ENCODE measurements at regions not wholly inside any gene's neighbourhood (a gene's known extent, or its start where the extent isn't known, plus 50 kb on each side); places are given as distances from the start of the nearest gene placed in this dataset.

- peaks cover 3% of the 10 kb centered on the region for H3K4me1 ChIP-seq
- H2AFZ ChIP-seq: no peak overlapping the region
- H3K79me2 ChIP-seq: no peaks in the 10 kb centered on the region
- TF ChIP-seq CTCF (IDR thresholded peaks at IDR 0.05): no peak
- no peaks in the 10 kb centered on the region for H3K36me3 ChIP-seq (ENCODE audit: control insufficient read depth, insufficient read depth, low read length)
- H3K27me3 ChIP-seq (ENCODE audit: control insufficient read depth, insufficient read depth, low read length): no peaks in the 10 kb centered on the region
- no peak overlapping the region for H3K4me2 ChIP-seq (ENCODE audit: low read length)
- H3K4me3 ChIP-seq (ENCODE audit: low read depth, low read length): no peak overlapping the region
- H3K27ac ChIP-seq: no peak overlapping the region
- no peak overlapping the region for H3K9ac ChIP-seq
- H3K9me3 ChIP-seq (ENCODE audit: control insufficient read depth, low read length): no peaks in the 10 kb centered on the region
These were observed 168.1 kb downstream of the FGF1 start for GRCh38 chr5:142517840-142518239.

GRCh38 chr5:142516732-142517131 lies 169.2 kb downstream of the FGF1 start:
- peaks cover 3% of the 10 kb centered on the region for H3K4me1 ChIP-seq
- H3K27me3 ChIP-seq (ENCODE audit: control insufficient read depth, insufficient read depth, low read length): no peaks in the 10 kb centered on the region
- H3K79me2 ChIP-seq: no peaks in the 10 kb centered on the region
- H3K4me2 ChIP-seq (ENCODE audit: low read length): no peak overlapping the region
- H3K9ac ChIP-seq: no peak overlapping the region
- no peaks in the 10 kb centered on the region for H3K36me3 ChIP-seq (ENCODE audit: control insufficient read depth, insufficient read depth, low read length)
- H3K4me3 ChIP-seq (ENCODE audit: low read depth, low read length): no peak overlapping the region
- H3K9me3 ChIP-seq (ENCODE audit: control insufficient read depth, low read length): no peaks in the 10 kb centered on the region
- TF ChIP-seq CTCF (IDR thresholded peaks at IDR 0.05): no peak
- no peak overlapping the region for H2AFZ ChIP-seq
- no peak overlapping the region for H3K27ac ChIP-seq

- no peaks in the 10 kb centered on the region for H3K36me3 ChIP-seq (ENCODE audit: control insufficient read depth, insufficient read depth, low read length)
- no peaks in the 10 kb centered on the region for H3K4me1 ChIP-seq
- no peak for TF ChIP-seq CTCF (IDR thresholded peaks at IDR 0.05)
- H3K4me2 ChIP-seq (ENCODE audit: low read length): no peak overlapping the region
- no peak overlapping the region for H3K9ac ChIP-seq
- no peak overlapping the region for H2AFZ ChIP-seq
- no peak overlapping the region for H3K4me3 ChIP-seq (ENCODE audit: low read depth, low read length)
- H3K79me2 ChIP-seq: no peaks in the 10 kb centered on the region
- H3K9me3 ChIP-seq (ENCODE audit: control insufficient read depth, low read length): no peaks in the 10 kb centered on the region
- no peak overlapping the region for H3K27ac ChIP-seq
- H3K27me3 ChIP-seq (ENCODE audit: control insufficient read depth, insufficient read depth, low read length): no peaks in the 10 kb centered on the region
These were observed 170.9 kb downstream of the FGF1 start for GRCh38 chr5:142515036-142515435.

- Histone ChIP-seq H3K9ac (no peak overlapping the region), H3K4me2 (ENCODE audit: low read length) (no peak overlapping the region), H3K79me2 (no peaks in the 10 kb centered on the region), H3K36me3 (ENCODE audit: control insufficient read depth, insufficient read depth, low read length) (no peaks in the 10 kb centered on the region), H3K4me3 (ENCODE audit: low read depth, low read length) (no peak overlapping the region), H3K9me3 (ENCODE audit: control insufficient read depth, low read length) (no peaks in the 10 kb centered on the region), H3K27me3 (ENCODE audit: control insufficient read depth, insufficient read depth, low read length) (no peaks in the 10 kb centered on the region), H3K27ac (no peak overlapping the region), H3K4me1 (peaks cover 2% of the 10 kb centered on the region), H2AFZ (no peak overlapping the region)
- no peak for TF ChIP-seq CTCF (IDR thresholded peaks at IDR 0.05)
These were observed 171.7 kb downstream of the FGF1 start for GRCh38 chr5:142514196-142514595.

Data from parathyroid adenoma (tissue), 2 donors.